ENCODE measurements at regions not wholly inside any gene's neighbourhood (a gene's known extent, or its start where the extent isn't known, plus 50 kb on each side); places are given as distances from the start of the nearest gene placed in this dataset.

DNA sequence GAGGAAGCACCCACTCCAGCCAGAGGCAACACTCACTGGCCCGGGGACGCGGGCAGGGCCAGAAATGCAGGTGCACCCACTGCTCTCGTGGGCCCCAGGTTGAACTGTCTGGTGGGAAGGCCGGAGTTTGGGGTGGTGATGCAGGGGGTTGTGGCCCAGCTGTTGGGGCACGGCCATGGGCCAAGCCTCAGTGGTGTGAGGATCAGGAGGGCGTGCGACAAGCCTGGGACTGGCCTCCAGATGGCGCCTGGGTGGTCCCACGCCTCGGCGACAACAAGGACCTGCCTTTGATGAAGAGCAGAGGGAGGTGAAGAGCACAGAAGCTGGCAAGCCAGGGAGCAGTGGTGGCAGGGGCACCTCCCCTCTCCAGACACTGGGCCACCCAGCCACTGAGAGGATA is 240.8 kb downstream of the BRD1 start:
- no peak for DNase-seq (ENCODE audit: low read depth)

DNA sequence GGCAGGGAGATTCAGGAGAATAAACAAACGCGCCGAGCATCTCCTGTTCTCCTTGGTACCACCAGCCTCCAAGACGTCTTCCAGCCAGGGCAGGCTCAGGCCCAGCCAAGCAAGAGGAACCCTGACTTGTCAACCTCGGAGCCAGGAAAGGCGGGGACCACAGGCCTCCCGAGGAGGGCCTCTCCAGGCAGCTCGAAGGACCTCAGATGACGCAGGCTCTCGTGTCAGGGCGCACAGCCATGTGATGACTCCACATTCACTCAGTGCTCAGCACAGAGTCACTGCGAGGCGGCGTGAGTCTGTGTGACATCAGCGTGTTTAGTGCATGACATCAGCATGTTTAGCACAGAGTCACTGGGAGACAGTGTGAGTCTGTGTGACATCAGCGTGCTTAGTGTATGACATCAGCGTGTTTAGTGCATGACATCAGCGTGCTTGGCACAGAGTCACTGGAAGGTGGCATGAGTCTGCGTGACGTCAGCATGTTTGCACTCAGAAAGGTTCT is 241.4 kb downstream of the BRD1 start:
- no peak for DNase-seq (ENCODE audit: low read depth)

DNA sequence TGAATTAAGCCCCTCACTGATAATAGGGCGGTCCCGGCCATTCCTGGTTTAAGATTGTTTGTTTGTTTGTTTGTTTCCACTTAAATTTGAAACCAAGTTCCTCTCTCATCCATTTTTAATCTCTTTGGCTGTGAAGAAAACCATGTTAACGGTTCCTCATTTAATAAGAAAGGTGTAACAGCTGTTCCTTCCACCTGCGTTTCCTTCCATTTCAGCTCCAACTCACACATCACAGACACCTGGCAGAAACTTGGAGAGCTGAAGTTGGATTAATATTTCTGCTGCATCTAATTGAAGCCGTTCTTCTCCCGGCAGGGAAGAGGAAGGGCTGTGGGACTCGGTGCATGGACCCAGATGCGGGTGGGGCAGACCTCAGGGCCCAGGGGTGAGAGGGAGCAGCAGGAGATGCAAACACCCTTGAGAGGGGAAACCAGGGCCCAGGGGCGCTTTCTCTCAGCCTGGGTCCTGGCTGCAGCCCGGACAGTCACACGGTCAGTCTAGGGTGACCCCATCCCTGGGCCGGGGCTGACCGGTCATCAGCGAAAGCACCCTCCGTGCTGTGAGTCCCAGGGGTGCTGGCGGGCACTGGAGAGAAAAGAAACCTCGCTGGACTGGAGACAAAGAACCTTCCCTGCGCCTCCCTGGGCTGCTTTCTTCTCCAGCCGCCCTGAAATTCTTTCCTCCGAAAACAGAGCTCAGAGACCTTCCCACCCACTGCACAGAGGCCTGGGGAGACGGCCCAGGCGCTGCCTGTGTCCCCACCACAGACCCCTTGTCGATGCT is 242.0 kb downstream of the BRD1 start:
- DNase-seq (ENCODE audit: low read depth): no peak

DNA sequence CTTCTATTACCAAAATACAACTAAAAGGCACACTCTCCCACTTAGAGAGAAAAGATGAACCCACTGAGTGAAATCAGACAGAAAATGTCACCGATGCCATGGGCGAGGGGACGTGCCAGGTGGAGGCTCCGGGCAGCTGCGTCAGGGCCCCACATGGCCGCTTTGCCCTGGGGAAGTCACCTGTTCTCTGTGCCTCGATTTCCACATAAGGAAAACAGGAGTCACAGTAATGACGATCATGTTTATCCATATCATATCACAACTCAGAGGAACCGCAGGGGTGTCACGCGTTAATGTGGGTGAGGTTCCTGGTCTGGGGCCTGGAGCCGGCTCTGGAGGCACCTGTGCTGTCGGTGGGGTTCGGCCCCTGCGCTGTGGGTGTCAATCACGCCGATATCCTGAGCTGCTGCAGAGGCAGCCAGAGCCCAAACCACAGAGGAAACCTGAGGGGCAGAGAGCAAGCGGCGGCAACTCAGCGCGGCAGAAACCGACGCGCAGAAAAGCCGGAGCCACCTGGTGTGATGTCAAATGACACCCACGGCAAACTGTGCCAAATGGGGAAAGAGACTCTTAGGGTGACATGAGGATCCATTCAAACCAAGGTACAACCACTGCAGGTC is 243.7 kb downstream of the BRD1 start:
- no peak for DNase-seq (ENCODE audit: low read depth)

DNA sequence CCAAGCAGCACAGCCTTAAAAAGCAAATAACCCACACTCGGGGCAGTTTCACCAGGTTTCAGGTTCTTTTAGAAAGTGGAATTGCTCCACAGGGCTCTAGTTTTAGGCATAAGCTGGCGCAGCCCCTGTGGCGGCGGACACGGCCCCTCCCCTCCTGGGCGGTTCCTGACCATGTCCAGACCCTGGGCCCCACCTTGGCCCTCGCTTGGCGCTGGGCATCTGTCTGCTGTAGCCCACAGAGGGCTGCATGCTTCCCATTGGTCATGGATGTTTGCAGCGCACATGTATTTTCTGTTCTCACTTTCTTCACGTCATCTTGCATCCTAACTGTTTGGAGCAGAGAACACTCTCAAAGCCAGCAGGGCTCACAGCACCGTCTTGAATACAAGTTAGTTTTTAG is 244.3 kb downstream of the BRD1 start:
- no peak for DNase-seq (ENCODE audit: low read depth)

DNA sequence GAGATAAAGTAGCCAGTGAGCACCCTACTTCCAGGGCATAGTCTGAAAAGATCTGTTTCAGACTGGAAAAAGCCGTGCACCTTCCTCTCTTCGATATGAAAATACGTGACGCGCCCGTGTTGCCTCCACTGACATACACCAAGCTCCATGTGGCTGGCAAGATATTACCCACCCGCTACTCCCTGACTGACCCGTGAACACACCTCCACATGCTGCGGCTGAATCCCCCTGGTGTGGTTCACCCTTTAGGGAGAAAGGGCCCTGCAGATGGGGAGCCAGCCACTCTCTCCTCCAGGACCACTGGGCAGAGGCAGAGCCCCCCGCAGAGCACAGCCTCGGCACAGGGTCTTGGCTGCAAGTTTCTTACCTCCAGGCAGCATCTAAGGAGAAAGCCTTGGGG is 245.0 kb downstream of the BRD1 start:
- no peak for DNase-seq (ENCODE audit: low read depth)

DNA sequence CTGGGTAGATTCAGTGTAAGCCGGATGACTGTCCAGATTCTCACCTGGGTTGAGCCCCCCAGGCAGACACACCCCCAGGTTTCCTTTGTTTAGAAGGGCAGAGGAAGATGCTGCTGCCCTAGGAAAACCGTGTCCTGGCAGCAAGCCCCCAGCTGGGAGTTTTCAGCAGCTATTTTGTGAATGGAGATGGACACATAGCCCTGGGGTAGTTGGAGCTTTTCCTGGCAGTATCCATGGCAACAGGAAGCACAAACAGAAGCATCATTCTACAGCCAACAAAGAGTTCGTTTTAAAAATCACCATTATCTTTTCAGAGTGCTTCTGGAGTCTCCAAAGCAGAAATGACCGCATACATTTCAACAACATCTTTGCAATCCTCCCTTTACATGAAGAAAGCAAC is 245.5 kb downstream of the BRD1 start:
- DNase-seq (ENCODE audit: low read depth): no peak

DNA sequence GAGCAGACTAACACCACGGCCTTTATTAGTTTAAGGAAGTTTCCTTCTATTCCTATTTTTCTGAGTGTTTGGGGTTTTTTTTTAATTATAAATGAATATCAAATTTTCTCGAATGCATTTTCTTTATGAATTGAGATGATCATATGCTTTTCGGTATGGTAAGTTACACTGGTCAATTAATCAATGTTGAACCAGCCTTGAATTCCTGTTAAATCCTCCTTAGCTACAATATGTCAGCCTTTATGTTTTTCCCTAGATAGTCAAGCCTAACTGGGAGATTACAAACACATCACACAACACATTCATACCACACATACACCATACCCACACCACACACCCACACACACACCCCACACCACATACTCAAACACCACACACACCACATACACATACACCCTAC is 247.6 kb downstream of the BRD1 start:
- DNase-seq (ENCODE audit: low read depth): no peak

DNA sequence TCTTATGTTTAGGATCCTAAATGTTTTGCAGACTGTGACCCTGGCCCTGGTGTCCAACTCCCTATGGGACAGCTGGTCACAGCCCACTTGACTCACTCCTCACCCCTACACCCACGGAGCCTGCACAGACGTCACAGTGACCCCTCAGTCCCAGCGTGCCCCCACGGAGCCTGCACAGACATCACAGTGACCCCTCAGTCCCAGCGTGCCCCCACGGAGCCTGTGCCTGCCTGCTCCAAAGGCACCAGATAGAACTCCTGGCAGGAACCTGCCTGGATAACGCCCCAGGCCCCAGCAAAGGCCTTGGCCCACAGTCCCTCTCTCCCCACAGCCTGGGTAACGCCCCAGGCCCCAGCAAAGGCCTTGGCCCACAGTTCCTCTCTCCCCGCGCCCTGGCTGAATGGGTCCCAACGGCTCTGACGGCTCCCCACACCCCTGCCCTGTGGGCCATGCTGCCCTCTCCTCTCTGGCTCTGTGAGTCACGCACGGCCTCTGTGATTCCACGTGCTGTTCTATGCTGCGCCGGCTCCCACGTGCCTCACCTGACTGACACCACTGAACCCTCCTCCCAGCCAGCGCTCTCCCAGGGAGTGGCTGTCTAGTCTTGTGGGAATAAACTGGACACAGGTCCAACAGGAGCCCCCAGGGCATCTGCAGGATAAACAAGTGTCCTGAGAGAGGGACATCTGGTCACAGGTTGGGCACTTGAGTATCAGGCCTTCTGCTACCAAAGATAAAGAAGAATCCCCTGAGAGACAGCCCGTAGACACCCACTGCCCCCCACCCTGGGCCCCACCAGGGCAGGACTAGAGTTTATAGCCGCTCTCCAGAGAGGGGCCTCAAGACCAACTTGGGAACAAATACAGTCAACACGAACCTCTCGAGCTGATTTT is 250.3 kb downstream of the BRD1 start:
- DNase-seq (ENCODE audit: low read depth): no peak

DNA sequence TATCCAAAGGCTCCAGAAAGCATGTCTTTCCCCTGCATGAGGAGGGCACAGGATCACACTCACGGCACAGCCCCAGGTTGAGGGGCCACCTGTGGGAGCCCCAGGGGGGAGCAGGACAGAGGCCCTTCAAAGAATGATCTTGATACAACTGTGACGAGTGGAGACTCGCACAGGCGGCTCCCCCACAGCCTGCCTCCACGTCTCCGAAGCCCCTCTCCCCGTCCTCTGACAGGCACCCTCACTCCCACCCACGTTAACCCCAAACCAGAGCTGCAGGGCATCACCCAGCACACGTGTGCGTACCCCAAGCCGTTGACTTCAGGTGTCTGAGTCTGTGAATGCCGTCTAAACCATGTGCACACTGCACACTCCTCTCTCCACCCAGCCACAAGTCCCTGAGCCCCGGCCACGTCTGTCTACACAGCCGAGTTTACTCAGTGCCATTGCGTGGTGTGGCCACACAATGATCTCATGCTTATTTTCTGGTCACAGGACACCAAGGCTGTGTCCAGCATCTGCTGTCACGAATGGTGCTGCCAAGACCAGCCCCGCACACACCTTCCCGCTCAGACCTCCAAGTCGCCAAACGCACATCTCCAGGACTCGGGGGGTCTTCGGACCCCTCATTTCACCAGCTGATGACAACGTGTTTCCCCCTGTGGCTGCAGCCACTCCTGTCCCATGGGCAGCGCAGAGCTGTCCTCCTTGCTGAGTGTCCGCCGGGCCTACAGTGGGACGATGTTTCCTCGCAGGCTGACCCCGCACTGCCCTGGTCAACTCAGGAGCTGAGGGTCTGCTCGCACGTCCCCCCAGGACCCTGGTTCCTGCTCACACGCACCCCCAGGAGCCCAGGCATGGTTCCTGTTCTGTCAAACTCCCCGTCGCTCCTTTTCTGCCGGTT is 251.2 kb downstream of the BRD1 start:
- DNase-seq (ENCODE audit: low read depth): no peak

DNA sequence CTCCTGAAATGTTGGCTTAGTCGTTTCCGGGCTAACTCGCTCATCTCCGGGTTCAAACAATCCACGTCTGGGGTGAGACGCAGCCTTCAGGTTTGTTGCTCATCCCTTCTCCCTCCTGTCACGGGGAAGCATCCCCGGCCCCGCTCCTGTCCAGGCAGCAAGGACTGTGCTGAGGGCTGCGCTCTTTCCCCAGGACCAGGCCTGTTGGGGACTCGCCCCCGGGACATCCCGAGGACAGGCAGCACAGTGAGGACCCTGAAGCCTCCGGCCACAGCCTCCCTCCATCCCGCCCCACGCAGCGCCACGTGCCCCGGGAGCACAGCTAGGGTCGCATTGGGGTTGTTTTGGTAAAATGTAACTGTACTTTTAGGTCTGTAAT is 252.0 kb downstream of the BRD1 start:
- no peak for DNase-seq (ENCODE audit: low read depth)

DNA sequence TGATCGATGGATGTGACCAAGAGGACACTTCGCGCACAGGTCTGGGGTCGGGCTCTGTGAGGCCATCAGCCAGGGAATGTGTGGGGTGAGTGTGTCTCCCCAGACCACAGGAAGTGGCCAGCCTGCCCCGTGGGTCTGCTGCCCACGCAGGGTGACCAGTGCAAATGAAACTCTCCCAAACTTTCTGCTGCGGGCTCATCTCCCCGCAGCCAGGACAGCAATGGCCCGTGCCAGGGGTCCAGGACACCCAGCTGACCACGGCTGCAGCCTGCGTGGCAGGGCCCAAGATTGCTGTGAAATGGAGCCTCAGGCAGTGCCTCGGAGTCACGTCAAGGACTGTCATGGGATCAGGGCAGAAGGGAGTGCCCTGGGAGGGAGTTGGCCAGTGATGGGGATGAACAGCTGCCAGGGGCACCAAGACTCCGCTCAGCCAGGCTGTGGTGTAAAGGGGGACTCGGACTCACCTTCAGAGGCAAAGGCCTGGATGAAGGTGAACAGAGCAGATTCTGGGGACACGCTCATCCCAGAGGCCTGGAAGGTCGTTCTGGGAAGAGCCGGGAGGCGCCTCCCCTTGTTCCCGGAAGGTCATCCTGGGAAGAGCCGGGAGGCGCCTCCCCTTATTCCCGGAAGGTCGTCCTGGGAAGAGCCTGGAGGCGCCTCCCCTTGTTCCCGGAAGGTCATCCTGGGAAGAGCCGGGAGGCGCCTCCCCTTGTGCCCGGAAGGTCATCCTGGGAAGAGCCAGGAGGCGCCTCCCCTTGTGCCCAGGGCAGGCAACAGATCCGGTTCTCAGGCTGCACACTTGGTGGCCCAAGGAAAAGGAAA is 252.6 kb downstream of the BRD1 start:
- no peak for DNase-seq (ENCODE audit: low read depth)

DNA sequence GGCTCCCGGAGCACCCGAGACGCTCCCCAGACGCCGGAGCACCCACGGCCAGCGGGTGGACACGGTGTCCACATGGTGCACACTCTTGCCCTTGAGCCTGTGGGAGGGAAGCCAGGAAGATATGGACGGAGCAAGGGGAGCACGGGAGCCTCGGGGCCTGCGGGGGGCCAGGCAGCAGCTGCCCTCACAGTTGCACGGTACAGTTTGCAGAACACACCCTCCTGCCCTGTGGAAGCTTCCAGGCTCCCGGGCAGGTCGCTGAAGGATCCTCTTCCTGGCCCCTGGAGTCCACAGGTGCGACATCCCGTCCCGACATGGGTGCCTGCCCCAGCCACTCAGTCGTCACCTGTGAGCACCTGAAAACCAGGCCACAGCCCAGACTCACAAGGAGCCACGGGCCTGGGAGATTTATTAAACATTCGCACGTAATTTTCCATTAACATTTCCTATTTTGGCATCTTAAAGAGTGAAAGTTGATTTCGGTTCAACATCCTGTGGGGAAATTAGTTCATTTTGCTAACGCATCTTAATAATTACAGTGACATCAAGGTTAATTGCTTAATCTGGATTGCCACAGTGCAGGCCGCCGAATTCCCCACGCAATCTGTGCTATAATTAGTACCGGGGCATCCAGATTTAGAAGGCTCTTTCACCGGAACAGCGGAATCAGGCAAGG is 253.3 kb downstream of the BRD1 start:
- DNase-seq (ENCODE audit: low read depth): no peak

DNA sequence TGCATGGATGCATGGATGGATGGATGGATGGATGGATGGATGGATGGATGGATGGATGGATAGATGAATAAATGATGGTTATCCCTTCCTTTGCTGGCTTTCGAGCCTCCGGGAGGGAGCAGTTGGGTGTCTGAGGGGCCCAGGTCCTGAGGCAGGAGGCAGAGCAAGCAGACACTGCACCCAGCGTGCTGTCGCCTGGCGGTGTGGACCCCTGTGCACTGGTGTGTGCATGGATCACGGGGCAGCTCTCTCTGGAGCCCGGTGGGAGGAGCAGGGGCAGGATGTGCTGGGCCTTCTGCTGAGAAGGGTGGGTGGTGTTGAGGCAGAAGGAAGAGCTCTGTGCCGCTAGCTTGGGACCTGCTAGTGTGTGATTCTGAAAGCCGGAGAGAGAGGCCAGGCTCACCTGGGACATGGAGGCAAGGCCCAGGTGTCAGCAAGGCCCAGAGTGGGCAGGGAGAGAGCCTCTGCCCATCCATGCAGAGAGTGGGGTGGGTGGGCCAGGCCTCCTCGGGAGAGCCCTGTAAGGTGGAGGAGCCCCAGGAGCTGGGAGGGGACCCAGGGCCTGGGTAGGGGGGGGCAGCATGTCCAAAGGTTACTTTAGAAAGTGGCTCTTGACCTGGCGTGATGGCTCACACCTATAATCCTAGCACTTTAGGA is 254.4 kb downstream of the BRD1 start:
- DNase-seq (ENCODE audit: low read depth): no peak

DNA sequence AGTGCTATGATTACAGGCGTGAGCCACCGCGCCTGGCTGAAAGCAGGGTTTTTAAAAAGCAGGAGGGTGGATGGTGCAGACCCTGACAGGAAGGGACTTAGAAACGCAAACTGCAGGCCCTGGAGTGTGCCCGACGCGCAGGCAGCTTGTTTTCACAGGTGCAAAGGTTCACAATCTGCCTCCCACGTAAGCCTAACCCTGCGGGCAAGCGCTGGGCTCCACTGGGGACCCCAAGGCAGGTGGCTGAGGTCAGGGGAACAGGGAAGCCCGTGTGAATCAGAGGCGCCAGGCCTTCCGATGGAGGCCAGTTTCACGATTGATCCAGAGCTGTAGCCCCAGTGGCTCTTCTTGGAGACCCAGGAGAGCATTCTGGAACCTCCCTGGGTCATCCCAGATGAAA is 256.3 kb downstream of the BRD1 start:
- no peak for DNase-seq (ENCODE audit: low read depth)

DNA sequence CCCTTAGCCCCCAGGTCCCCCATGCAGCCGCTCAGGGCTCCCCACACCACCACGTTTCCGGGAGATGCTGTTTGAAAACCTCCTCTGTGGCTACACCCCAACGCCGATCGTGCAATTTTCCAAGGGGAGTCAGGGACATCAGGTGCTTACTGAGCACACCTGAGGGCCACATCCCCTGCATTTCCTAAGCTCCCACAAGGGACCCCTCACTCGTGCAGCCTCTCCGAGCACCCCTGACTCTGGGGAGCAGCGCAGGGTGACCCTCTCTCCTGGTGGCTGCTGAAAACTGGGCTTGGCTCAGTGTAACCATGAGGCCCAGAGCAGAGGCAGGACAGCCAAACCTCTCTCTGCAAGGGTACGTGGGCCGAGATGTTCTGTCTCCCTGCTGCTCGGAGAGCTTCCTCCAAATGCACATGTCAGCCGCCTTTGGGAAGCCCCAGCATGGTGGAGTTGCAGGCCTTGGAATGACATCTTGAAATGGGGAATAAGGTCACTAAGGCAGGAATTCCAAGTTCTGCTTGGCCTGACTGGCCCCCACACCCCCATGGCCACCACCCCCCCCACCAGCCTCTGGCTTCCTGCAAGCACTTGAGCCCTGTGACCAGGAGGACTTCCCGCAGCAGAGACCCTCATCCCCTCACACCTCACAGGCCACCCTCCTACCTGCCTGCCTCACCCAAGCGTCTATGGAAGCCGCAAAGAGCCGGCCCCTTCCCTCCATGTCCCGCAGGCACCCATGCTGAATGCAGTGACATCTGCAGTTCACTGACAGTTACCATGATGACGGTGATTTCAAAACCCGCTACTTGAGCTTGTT is 257.4 kb downstream of the BRD1 start:
- DNase-seq (ENCODE audit: low read depth): no peak

DNA sequence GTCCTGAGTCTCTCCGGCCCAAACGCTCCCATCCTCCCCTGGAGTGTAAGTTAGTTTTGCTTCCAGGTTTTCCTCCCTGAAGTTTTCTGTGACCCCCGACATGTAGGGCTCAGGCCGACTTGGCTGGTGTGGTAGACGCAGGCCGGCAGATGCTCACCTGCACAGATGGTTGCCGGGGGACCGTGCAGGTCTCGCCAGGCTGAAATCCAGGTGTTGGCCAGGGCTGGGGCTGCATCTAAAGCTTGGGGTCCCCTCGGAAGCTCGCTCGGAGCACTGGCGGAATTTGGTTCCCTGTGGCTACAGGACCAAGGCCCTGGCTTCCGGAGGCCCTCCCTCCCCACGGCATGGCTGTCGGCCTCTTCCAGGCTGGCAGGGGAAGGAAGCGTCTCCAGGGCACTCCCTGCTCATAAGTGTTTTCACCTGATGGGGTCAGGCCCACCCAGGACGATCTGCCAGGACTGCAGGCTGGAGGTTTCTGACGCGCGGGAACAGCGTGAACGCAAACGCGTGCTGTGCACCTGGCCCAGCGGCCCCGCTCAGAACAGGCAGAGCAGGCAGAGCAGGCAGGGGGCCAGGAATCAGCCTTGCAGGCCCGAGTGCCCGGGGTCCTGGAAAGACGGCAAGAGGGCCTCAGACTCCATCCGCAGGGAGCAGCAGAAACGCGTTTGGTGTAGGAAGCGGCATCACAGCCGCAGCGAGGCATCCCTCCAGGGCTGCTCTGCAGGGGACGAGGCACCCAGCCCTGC is 258.2 kb downstream of the BRD1 start:
- DNase-seq (ENCODE audit: low read depth): no peak

DNA sequence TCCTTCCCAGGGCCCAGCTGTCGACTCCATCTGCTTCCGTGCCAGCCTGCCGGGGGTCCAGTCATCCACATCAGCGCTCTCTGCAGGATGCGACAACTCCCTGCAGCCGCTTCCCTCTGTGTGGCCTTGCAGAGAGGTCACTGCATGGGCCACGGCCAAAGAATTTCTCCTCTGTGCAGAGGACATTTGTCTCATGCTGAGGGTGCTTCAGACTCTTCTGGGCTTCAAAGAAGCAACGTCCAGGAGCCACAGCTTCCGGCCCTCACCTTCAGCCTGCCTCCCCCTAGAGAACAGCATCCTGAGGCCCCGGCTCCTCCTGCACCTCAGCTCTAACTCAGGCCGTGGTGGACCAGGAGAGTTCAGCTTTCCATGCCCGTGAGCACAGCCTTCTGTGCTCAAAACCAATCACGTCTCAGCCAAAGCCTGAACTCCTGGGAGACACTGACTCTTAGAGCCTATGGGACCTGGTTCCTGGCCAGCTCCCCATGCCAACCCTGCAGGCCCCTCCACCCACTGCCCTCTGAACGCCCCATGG is 258.9 kb downstream of the BRD1 start:
- no peak for DNase-seq (ENCODE audit: low read depth)

Data from HS-5 (cell line).